Left ventricle myocardium inferior (tissue), 1 donor: ENCODE measurements at regions not wholly inside any gene's neighbourhood (a gene's known extent, or its start where the extent isn't known, plus 50 kb on each side); places are given as distances from the start of the nearest gene placed in this dataset.
A peak's percentile ranks its signal among the peaks of the same experiment; 100 is the strongest.
"Not testable (repeated sequence)": the region's sequence is repeated elsewhere in the genome, so short reads cannot be mapped to it uniquely, and the experiment has no call there.

Experiments used
- DNase-seq: peaks from one replicate; pipeline ENCODE4 v3.0.0-alpha.2; 2020
- H3K27ac ChIP-seq: fragments of 200-600 bp; replicated peaks from 2 replicates; pipeline ENCODE4 v1.8.0; 2021
- H3K27me3 ChIP-seq: fragments of 200-600 bp; 2 replicates; pipeline ENCODE4 v1.8.0; 2021; ENCODE audit warnings: low read depth
- H3K36me3 ChIP-seq: fragments of 200-600 bp; 2 replicates; pipeline ENCODE4 v1.8.0; 2021
- H3K4me1 ChIP-seq: fragments of 200-600 bp; 2 replicates; pipeline ENCODE4 v1.8.0; 2021
- H3K4me3 ChIP-seq: fragments of 200-600 bp; 2 replicates; pipeline ENCODE4 v1.8.0; 2021; ENCODE audit warnings: mild to moderate bottlenecking, moderate library complexity
- H3K9me3 ChIP-seq: fragments of 200-600 bp; replicated peaks from 2 replicates; pipeline ENCODE4 v1.8.0; 2021
- CTCF ChIP-seq: fragments of 200-600 bp; IDR thresholded peaks from 2 replicates; pipeline ENCODE4 v1.8.0; 2021; ENCODE audit warnings: antibody characterized with exemption, mild to moderate bottlenecking, borderline replicate concordance
- intact Hi-C: fragments of 100-400 bp; cut with micrococcal nuclease; formaldehyde crosslinking; loops from one replicate; pipeline ENCODE4 v1.11.0; 2022
- donor health status: DM: no; HTN: yes; CAD: no; lungs with severe emphysema.

GRCh38 chr12:107605293-107605692, 80.3 kb upstream of the PWP1 start:
- no peaks in the 10 kb centered on the region for H3K36me3 ChIP-seq
- H3K4me3 ChIP-seq = no peak overlapping the region
- H3K27me3 ChIP-seq = peaks cover 22% of the 10 kb centered on the region
- H3K4me1 ChIP-seq = peaks cover 10% of the 10 kb centered on the region
- TF ChIP-seq CTCF = no peak
- H3K9me3 ChIP-seq = no peaks in the 10 kb centered on the region
- intact Hi-C loops = loop anchor here (5.0 kb wide), 1 partner anchor 473 kb away; no protein-coding TSS in a partner anchor
- no peak overlapping the region for H3K27ac ChIP-seq
- no peak for DNase-seq

GRCh38 chr12:107607464-107608392, 77.9 kb upstream of the PWP1 start:
- Histone ChIP-seq H3K36me3 (no peaks in the 10 kb centered on the region), H3K27me3 (peaks cover 22% of the 10 kb centered on the region), H3K4me1 (peaks cover 15% of the 10 kb centered on the region), H3K27ac (no peak overlapping the region), H3K9me3 (no peaks in the 10 kb centered on the region), H3K4me3 (no peak overlapping the region)
- peak; percentile 89 for TF ChIP-seq CTCF
- peak; percentile 77 for DNase-seq
- intact Hi-C loops = loop anchor here (5.0 kb wide), 1 partner anchor 475 kb away; no protein-coding TSS in a partner anchor

- not testable (repeated sequence) for H3K27ac ChIP-seq, DNase-seq, H3K9me3 ChIP-seq, H3K36me3 ChIP-seq, H3K4me3 ChIP-seq
- Histone ChIP-seq H3K4me1 (peaks cover 15% of the 10 kb centered on the region), H3K27me3 (peaks cover 22% of the 10 kb centered on the region)
- intact Hi-C loops = loop anchor here (5.0 kb wide), 1 partner anchor 476 kb away; no protein-coding TSS in a partner anchor
These were observed 76.8 kb upstream of the PWP1 start for GRCh38 chr12:107608779-107609178.

GRCh38 chr12:107610021-107610859, 75.4 kb upstream of the PWP1 start:
- no peak overlapping the region for H3K4me3 ChIP-seq
- peaks cover 22% of the 10 kb centered on the region for H3K27me3 ChIP-seq
- intact Hi-C loops = no loop called here
- H3K27ac ChIP-seq = no peak overlapping the region
- H3K36me3 ChIP-seq = no peaks in the 10 kb centered on the region
- peaks cover 14% of the 10 kb centered on the region for H3K4me1 ChIP-seq
- TF ChIP-seq CTCF = peak; percentile 70
- no peaks in the 10 kb centered on the region for H3K9me3 ChIP-seq
- DNase-seq = no peak

- Histone ChIP-seq H3K27ac (no peak overlapping the region), H3K4me1 (peaks cover 11% of the 10 kb centered on the region), H3K27me3 (peaks cover 43% of the 10 kb centered on the region), H3K36me3 (no peaks in the 10 kb centered on the region), H3K4me3 (no peak overlapping the region), H3K9me3 (no peaks in the 10 kb centered on the region)
- DNase-seq = no peak
- no peak for TF ChIP-seq CTCF
- intact Hi-C loops = no loop called here
These were observed 73.1 kb upstream of the PWP1 start for GRCh38 chr12:107612508-107612907.
